HPDE6-E6E7 (cell line): ENCODE measurements at regions not wholly inside any gene's neighbourhood (a gene's known extent, or its start where the extent isn't known, plus 50 kb on each side); places are given as distances from the start of the nearest gene placed in this dataset.
"Not testable (repeated sequence)": the region's sequence is repeated elsewhere in the genome, so short reads cannot be mapped to it uniquely, and the experiment has no call there.

ENCODE experiments used
- DNase-seq: peaks from one replicate; pipeline ENCODE4 v3.0.0; 2011; ENCODE audit warnings: missing footprints; ENCODE audit errors: extremely low spot score

- no peak for DNase-seq
Observed at GRCh38 chr7:110448918-110449317, 642.0 kb upstream of the LRRN3 start.

- no peak for DNase-seq
Observed at GRCh38 chr7:110454713-110455112, 636.2 kb upstream of the LRRN3 start.

GRCh38 chr7:110461621-110462020, 629.3 kb upstream of the LRRN3 start:
- no peak for DNase-seq

GRCh38 chr7:110470420-110470819, 620.5 kb upstream of the LRRN3 start:
- no peak for DNase-seq

GRCh38 chr7:110472419-110472818, 618.5 kb upstream of the LRRN3 start:
- DNase-seq = not testable (repeated sequence)

- no peak for DNase-seq
Observed at GRCh38 chr7:110480964-110481363, 610.0 kb upstream of the LRRN3 start.

- DNase-seq = no peak
Observed at GRCh38 chr7:110483553-110483952, 607.4 kb upstream of the LRRN3 start.

- DNase-seq = no peak
Observed at GRCh38 chr7:110484356-110484755, 606.6 kb upstream of the LRRN3 start.

GRCh38 chr7:110486549-110486948, 604.4 kb upstream of the LRRN3 start:
- DNase-seq = no peak

GRCh38 chr7:110502888-110503465, 588.0 kb upstream of the LRRN3 start:
- DNase-seq = no peak

- DNase-seq = no peak
Observed at GRCh38 chr7:110507369-110507768, 583.6 kb upstream of the LRRN3 start.

GRCh38 chr7:110507832-110508231, 583.1 kb upstream of the LRRN3 start:
- no peak for DNase-seq

- DNase-seq = not testable (repeated sequence)
Observed at GRCh38 chr7:110514975-110515551, 575.9 kb upstream of the LRRN3 start.

- DNase-seq = no peak
Observed at GRCh38 chr7:110519851-110520250, 571.1 kb upstream of the LRRN3 start.

- no peak for DNase-seq
Observed at GRCh38 chr7:110521357-110521911, 569.5 kb upstream of the LRRN3 start.

- no peak for DNase-seq
Observed at GRCh38 chr7:110522061-110522760, 568.7 kb upstream of the LRRN3 start.

- DNase-seq = peak; percentile 4
Observed at GRCh38 chr7:110522761-110523200, 568.1 kb upstream of the LRRN3 start.

- DNase-seq = no peak
Observed at GRCh38 chr7:110529175-110529574, 561.8 kb upstream of the LRRN3 start.

GRCh38 chr7:110531186-110531585, 559.7 kb upstream of the LRRN3 start:
- DNase-seq = peak; percentile 11

- peak; percentile 37 for DNase-seq
Observed at GRCh38 chr7:110534241-110534931, 556.5 kb upstream of the LRRN3 start.

GRCh38 chr7:110539216-110539615, 551.7 kb upstream of the LRRN3 start:
- no peak for DNase-seq

GRCh38 chr7:110541962-110542361, 549.0 kb upstream of the LRRN3 start:
- DNase-seq = no peak
